Right lobe of liver (tissue), 4 donors: ENCODE measurements at regions not wholly inside any gene's neighbourhood (a gene's known extent, or its start where the extent isn't known, plus 50 kb on each side); places are given as distances from the start of the nearest gene placed in this dataset.
"Not testable (repeated sequence)": the region's sequence is repeated elsewhere in the genome, so short reads cannot be mapped to it uniquely, and the experiment has no call there.

Experiments
- CTCF ChIP-seq, 4 donors: fragments of 200-600 bp in 3 of 4; fragments of 450-650 bp in 1 of 4; IDR thresholded peaks; one replicate each; pipeline versions ENCODE4 v1.5.1 to v1.8.0; 2016 to 2022; ENCODE audit warnings: antibody characterized with exemption in 4 of 4, mild to moderate bottlenecking in 2 of 4
- POLR2A ChIP-seq: fragments of 450-650 bp; IDR thresholded peaks from one replicate; pipeline ENCODE4 v1.6.1; 2017; ENCODE audit warnings: antibody characterized with exemption, mild to moderate bottlenecking
- donor health status: DM: no; HTN: no; CAD: no.
- donor health status: DM: no; HTN: no; CAD: no.
- donor health status: DM: no; HTN: yes; CAD: no.

- TF ChIP-seq CTCF (IDR thresholded peaks at IDR 0.05); POLR2A: not testable (repeated sequence)
Observed at GRCh38 chr15:20260650-20261049, 280.9 kb downstream of the GOLGA6L6 start.
